GM23248 (cell line): ENCODE measurements at regions not wholly inside any gene's neighbourhood (a gene's known extent, or its start where the extent isn't known, plus 50 kb on each side); places are given as distances from the start of the nearest gene placed in this dataset.

ENCODE experiments used
- DNase-seq: peaks from one replicate; pipeline ENCODE4 v3.0.0-alpha.2; 2015
- H2AFZ ChIP-seq: fragments of 200-600 bp; sonication (generic); 2 replicates; pipeline ENCODE4 v1.6.1; 2016; ENCODE audit warnings: antibody characterized with exemption
- H3F3A ChIP-seq: fragments of 200-600 bp; sonication (generic); 2 replicates; pipeline ENCODE4 v1.6.1; 2016; ENCODE audit warnings: mild to moderate bottlenecking, antibody characterized with exemption, mixed run types; ENCODE audit not compliant: insufficient read depth
- H3K27ac ChIP-seq: fragments of 200-600 bp; sonication (generic); 2 replicates; pipeline ENCODE4 v1.5.1; 2016; ENCODE audit warnings: mild to moderate bottlenecking
- H3K27me3 ChIP-seq: fragments of 200-600 bp; sonication (generic); replicated peaks from 2 replicates; pipeline ENCODE4 v1.6.1; 2016; ENCODE audit warnings: mild to moderate bottlenecking; ENCODE audit not compliant: insufficient read depth
- H3K36me3 ChIP-seq: fragments of 200-600 bp; sonication (generic); 2 replicates; pipeline ENCODE4 v1.6.1; 2016; ENCODE audit warnings: low read depth, mild to moderate bottlenecking
- H3K4me1 ChIP-seq: fragments of 200-600 bp; sonication (generic); 2 replicates; pipeline ENCODE4 v1.6.1; 2016; ENCODE audit warnings: mild to moderate bottlenecking; ENCODE audit not compliant: insufficient read depth
- H3K4me2 ChIP-seq: fragments of 200-600 bp; sonication (generic); one replicate; pipeline ENCODE4 v1.6.1; 2016; ENCODE audit warnings: mild to moderate bottlenecking; ENCODE audit not compliant: unreplicated experiment
- H3K4me3 ChIP-seq: fragments of 200-600 bp; sonication (generic); 2 replicates; pipeline ENCODE4 v1.5.1; 2016; ENCODE audit warnings: mild to moderate bottlenecking
- H3K79me2 ChIP-seq: fragments of 200-600 bp; sonication (generic); 2 replicates; pipeline ENCODE4 v1.6.1; 2016; ENCODE audit warnings: mild to moderate bottlenecking; ENCODE audit not compliant: insufficient read depth
- H3K9ac ChIP-seq: fragments of 200-600 bp; sonication (generic); 2 replicates; pipeline ENCODE4 v1.6.1; 2016; ENCODE audit warnings: mild to moderate bottlenecking
- H3K9me2 ChIP-seq: fragments of 200-600 bp; sonication (generic); 2 replicates; pipeline ENCODE4 v1.6.1; 2016; ENCODE audit warnings: mixed run types, mild to moderate bottlenecking, moderate library complexity; ENCODE audit not compliant: insufficient read depth
- H3K9me3 ChIP-seq: fragments of 200-600 bp; sonication (generic); one replicate; pipeline ENCODE4 v1.6.1; 2017; ENCODE audit warnings: low read depth
- H4K20me1 ChIP-seq: fragments of 200-600 bp; sonication (generic); 2 replicates; pipeline ENCODE4 v1.6.0; 2016; ENCODE audit not compliant: insufficient read depth
- EZH2 ChIP-seq: fragments of 200-600 bp; sonication (generic); IDR thresholded peaks from 2 replicates; pipeline ENCODE4 v1.6.1; 2018; ENCODE audit warnings: antibody characterized with exemption, mild to moderate bottlenecking; ENCODE audit not compliant: insufficient read depth, poor library complexity, severe bottlenecking
- EZH2phosphoT487 ChIP-seq: fragments of 200-600 bp; sonication (generic); IDR thresholded peaks from 2 replicates; pipeline ENCODE4 v1.6.1; 2018; ENCODE audit warnings: antibody characterized with exemption, moderate library complexity, mild to moderate bottlenecking, low read depth; ENCODE audit not compliant: insufficient read depth
- WGBS, 2 experiments: methylation state at CpG; one replicate each; pipeline ENCODE4 v1.1.6; 2015 to 2017; ENCODE audit warnings: low lambda C conversion rate in 2 of 2, low coverage in 1 of 2; ENCODE audit errors: missing lambda C conversion rate in 2 of 2; 5-methylcytosine and 5-hydroxymethylcytosine counted together
- in situ Hi-C: fragments of 300-500 bp; cut with MboI; formaldehyde crosslinking; loops from 2 replicates; pipeline ENCODE4 v1.15.0; 2020

DNA sequence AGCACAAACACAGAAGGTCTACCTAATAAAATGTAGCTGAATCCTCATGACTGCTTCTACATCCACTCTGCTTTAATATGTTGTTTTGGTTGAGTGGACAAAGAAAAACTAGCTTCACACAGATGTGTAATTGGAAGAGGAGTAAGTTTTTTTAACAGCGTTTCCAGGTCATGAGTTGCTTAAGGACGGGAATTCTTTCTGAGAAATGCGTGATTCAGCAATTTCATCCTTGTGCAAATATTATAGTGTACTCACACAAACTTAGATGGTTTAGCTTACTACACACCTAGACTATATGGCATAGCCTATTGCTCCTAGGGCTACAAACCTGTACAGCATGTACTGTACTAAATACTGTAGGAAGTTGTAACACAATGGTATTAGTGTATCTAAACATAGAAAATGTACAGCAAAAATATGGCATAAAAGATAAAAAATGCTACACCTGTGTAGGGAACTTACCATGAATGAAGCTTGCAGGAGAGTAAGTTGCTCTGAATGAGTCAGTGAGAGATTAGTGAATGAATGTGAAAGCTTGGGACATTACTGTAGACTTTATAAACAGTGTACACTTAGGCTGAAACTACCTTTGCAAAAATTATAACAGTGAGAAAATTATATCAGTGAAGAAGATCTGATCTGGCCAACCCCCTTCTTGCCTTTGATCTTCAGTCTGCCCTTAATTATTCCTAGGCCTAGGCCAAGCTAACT is 70.8 kb upstream of the IL15 start:
- no peak overlapping the region for H3K27ac ChIP-seq
- no peaks in the 10 kb centered on the region for H3F3A ChIP-seq
- no peaks in the 10 kb centered on the region for H3K9me3 ChIP-seq
- H3K4me1 ChIP-seq, result peaks cover 18% of the 10 kb centered on the region
- no peak for DNase-seq
- no peaks in the 10 kb centered on the region for H3K9me2 ChIP-seq
- no peaks in the 10 kb centered on the region for H3K27me3 ChIP-seq
- no peak overlapping the region for H3K4me2 ChIP-seq
- in situ Hi-C loops, result no loop called here
- no peak overlapping the region for H3K4me3 ChIP-seq
- TF ChIP-seq EZH2phosphoT487, result no peak
- no peak for TF ChIP-seq EZH2
- WGBS, 2 experiments, result 99 to 100% methylated on average over 3 of the region's 3 CpGs
- no peaks in the 10 kb centered on the region for H3K36me3 ChIP-seq
- H3K79me2 ChIP-seq, result no peaks in the 10 kb centered on the region
- no peak overlapping the region for H2AFZ ChIP-seq
- no peaks in the 10 kb centered on the region for H4K20me1 ChIP-seq
- H3K9ac ChIP-seq, result no peak overlapping the region

DNA sequence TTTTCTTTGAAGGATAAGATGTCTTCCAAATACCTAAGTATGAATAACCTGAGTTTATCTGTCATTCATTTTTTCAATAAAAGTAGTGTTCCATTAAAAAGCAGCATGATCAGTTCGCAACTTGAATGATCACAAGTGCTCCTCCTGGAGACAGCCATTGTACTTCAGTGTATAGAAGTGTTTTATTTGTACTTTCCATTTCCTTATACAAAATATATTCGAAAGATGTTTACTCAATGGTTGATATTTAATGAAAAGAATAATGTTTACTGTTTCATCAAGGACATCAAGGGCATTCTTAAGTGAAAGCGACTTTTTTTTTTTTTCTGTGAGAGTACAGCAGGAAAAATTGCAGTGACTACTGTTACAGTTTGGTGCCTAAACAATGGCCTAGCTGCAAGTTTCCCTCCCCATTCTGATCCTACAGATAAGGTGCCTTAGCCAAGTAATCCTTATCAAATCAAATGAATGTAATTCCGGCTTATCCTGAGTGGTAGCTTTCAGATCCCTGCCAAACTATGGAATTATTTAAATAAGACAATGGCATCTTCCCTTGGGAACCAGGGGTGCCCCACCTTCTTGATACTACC is 69.0 kb upstream of the IL15 start:
- TF ChIP-seq EZH2phosphoT487 (no peak), EZH2 (no peak)
- Histone ChIP-seq H3K27ac (no peak overlapping the region), H3K36me3 (no peaks in the 10 kb centered on the region), H2AFZ (no peak overlapping the region), H3K27me3 (no peaks in the 10 kb centered on the region), H3K4me1 (peaks cover 29% of the 10 kb centered on the region), H3K9me2 (no peaks in the 10 kb centered on the region), H3F3A (no peaks in the 10 kb centered on the region), H3K4me3 (no peak overlapping the region), H3K9ac (no peak overlapping the region), H3K9me3 (no peaks in the 10 kb centered on the region), H3K4me2 (no peak overlapping the region), H3K79me2 (no peaks in the 10 kb centered on the region), H4K20me1 (no peaks in the 10 kb centered on the region)
- in situ Hi-C loops, result no loop called here
- 94 to 98% methylated on average over 4 of the region's 4 CpGs for WGBS, 2 experiments
- no peak for DNase-seq

DNA sequence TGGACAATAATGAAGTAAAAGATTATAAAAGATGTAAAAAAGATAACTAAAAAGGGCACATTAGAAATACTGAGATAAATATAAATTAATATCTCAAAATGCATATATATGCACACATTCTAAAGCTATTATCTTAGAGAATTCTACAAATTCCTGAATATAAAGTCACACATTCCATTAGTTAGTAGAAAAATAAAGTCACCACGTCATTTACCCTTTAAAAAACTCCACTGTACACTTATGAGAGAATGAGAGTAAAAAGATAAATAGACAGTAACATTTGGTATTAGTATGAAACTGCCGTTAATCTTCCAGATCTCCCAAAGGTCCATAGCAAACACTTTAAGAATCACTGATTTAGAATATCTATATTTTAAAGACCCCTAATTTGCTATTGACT is 67.2 kb upstream of the IL15 start:
- H3K9me2 ChIP-seq, result no peaks in the 10 kb centered on the region
- H3K9ac ChIP-seq, result no peak overlapping the region
- H3K4me2 ChIP-seq, result peak overlapping the region; percentile 63
- DNase-seq, result peak; percentile 54
- peaks cover 22% of the 10 kb centered on the region for H3K4me1 ChIP-seq
- in situ Hi-C loops, result no loop called here
- peak overlapping the region; percentile 37 for H3K27ac ChIP-seq
- TF ChIP-seq EZH2, result no peak
- no peak for TF ChIP-seq EZH2phosphoT487
- no peaks in the 10 kb centered on the region for H4K20me1 ChIP-seq
- H3K4me3 ChIP-seq, result peak overlapping the region; percentile 15; the same call in 1 of the 2 replicates
- H3K27me3 ChIP-seq, result no peaks in the 10 kb centered on the region
- H3K9me3 ChIP-seq, result no peaks in the 10 kb centered on the region
- no peaks in the 10 kb centered on the region for H3F3A ChIP-seq
- H2AFZ ChIP-seq, result peak overlapping the region; percentile 53
- no peaks in the 10 kb centered on the region for H3K36me3 ChIP-seq
- 24 to 30% methylated on average over 2 of the region's 2 CpGs for WGBS, 2 experiments
- H3K79me2 ChIP-seq, result no peaks in the 10 kb centered on the region

DNA sequence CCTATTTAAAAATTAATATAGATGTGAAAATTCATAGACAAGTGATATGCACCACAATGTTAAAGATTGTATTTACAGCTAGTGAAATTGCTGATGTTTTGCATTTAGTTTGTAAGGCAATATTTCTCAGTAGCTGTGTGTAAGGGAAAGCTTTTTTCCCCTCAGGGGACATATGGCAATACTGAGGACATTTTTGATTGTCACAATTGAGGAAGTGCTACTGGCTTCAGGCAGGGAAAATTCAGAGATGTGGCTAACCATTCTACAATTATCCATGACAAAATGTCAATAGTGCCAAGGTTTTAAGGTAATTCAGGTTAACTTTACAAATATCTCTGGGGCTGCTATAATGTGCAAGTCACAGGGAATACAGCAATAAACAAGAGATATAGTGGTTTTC is 66.1 kb upstream of the IL15 start:
- H3K36me3 ChIP-seq, result no peaks in the 10 kb centered on the region

More for the DNA sequence above, 66.1 kb upstream of the IL15 start:
- H3K9me2 ChIP-seq, result no peaks in the 10 kb centered on the region
- H3K4me3 ChIP-seq, result no peak overlapping the region
- H3K9me3 ChIP-seq, result no peaks in the 10 kb centered on the region
- no peaks in the 10 kb centered on the region for H3F3A ChIP-seq
- DNase-seq, result no peak
- no peaks in the 10 kb centered on the region for H3K79me2 ChIP-seq
- no peaks in the 10 kb centered on the region for H3K27me3 ChIP-seq
- H2AFZ ChIP-seq, result no peak overlapping the region
- in situ Hi-C loops, result no loop called here
- H3K9ac ChIP-seq, result no peak overlapping the region
- no peak overlapping the region for H3K27ac ChIP-seq
- H3K4me2 ChIP-seq, result no peak overlapping the region
- H3K4me1 ChIP-seq, result peaks cover 22% of the 10 kb centered on the region
- TF ChIP-seq EZH2phosphoT487 (no peak), EZH2 (no peak)
- no peaks in the 10 kb centered on the region for H4K20me1 ChIP-seq
